ENCODE measurements at regions not wholly inside any gene's neighbourhood (a gene's known extent, or its start where the extent isn't known, plus 50 kb on each side); places are given as distances from the start of the nearest gene placed in this dataset.

- H3K9me3 Mint-ChIP-seq: no peaks in the 10 kb centered on the region
- TF ChIP-seq CTCF (IDR thresholded peaks at IDR 0.05; ENCODE audit: unreplicated experiment in 3 of 3): no peak
- H3K27me3 Mint-ChIP-seq (ENCODE audit: low read depth): no peaks in the 10 kb centered on the region
- H3K27ac Mint-ChIP-seq: no peak overlapping the region
- H3K36me3 Mint-ChIP-seq (ENCODE audit: low read depth): no peaks in the 10 kb centered on the region
- no peaks in the 10 kb centered on the region for H3K4me1 Mint-ChIP-seq
- H3K4me3 Mint-ChIP-seq: no peak overlapping the region
These were observed 253.1 kb upstream of the DYNLRB2 start for GRCh38 chr16:80287674-80288073.

DNA sequence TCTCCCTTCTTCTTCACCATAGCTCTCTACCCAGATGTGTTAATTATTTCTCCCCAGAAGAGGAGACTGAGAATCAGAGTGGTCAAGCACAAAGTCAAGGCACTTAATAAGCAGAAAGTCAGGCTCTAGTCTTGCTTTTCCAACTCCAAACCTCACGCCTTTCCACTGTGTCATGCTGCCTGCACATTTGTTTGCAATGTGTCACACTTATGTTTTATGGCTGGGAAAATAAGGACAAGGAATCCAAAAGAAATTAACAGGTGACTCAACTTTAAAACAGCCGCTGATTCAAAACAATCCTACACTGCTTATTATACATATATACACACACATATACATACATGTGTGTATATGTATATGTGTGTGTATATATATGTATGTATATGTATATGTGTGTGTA lies 255.7 kb upstream of the DYNLRB2 start:
- Mint-ChIP-seq H3K27ac (no peak overlapping the region), H3K9me3 (no peaks in the 10 kb centered on the region), H3K4me1 (peaks cover under 1% of the 10 kb centered on the region), H3K4me3 (no peak overlapping the region), H3K36me3 (ENCODE audit: low read depth) (no peaks in the 10 kb centered on the region), H3K27me3 (ENCODE audit: low read depth) (no peaks in the 10 kb centered on the region)
- TF ChIP-seq CTCF (IDR thresholded peaks at IDR 0.05; ENCODE audit: unreplicated experiment in 3 of 3): no peak

- no peak for TF ChIP-seq CTCF (IDR thresholded peaks at IDR 0.05; ENCODE audit: unreplicated experiment in 3 of 3)
- Mint-ChIP-seq H3K4me1 (peaks cover 14% of the 10 kb centered on the region), H3K9me3 (no peaks in the 10 kb centered on the region), H3K27me3 (ENCODE audit: low read depth) (no peaks in the 10 kb centered on the region), H3K27ac (no peak overlapping the region), H3K4me3 (no peak overlapping the region), H3K36me3 (ENCODE audit: low read depth) (no peaks in the 10 kb centered on the region)
These were observed 257.1 kb upstream of the DYNLRB2 start for GRCh38 chr16:80283466-80284392.

- Mint-ChIP-seq H3K27me3 (ENCODE audit: low read depth) (peaks cover 7% of the 10 kb centered on the region), H3K36me3 (ENCODE audit: low read depth) (no peaks in the 10 kb centered on the region), H3K9me3 (no peaks in the 10 kb centered on the region), H3K4me3 (no peak overlapping the region), H3K27ac (no peak overlapping the region), H3K4me1 (peaks cover 15% of the 10 kb centered on the region)
- no peak for TF ChIP-seq CTCF (IDR thresholded peaks at IDR 0.05; ENCODE audit: unreplicated experiment in 3 of 3)
These were observed 260.2 kb upstream of the DYNLRB2 start for GRCh38 chr16:80280557-80280956.

DNA sequence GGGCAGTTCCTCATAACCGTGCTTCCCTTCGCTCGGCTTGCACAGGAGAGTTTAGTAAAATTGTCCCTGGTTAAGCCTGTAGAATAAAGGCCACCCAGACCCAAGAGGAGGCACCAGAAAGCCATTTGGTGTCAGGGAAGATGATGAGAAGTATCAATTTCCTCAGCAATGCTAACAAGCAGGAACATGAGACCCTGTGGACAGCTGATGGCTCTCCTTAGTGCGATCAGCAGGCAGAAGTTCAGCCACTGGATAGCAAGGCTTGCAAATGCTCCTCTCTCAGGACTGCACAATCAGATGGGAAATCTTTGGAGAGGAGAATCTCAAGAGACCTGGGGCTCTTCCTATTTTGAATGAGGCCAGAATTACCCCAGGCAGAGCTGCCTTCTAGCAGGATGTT lies 261.1 kb upstream of the DYNLRB2 start:
- no peak for TF ChIP-seq CTCF (IDR thresholded peaks at IDR 0.05; ENCODE audit: unreplicated experiment in 3 of 3)
- H3K27ac Mint-ChIP-seq: no peak overlapping the region
- H3K4me3 Mint-ChIP-seq: peak overlapping the region in 1 of 3 experiments; percentile 20
- H3K9me3 Mint-ChIP-seq: no peaks in the 10 kb centered on the region
- peaks cover 7% of the 10 kb centered on the region for H3K27me3 Mint-ChIP-seq (ENCODE audit: low read depth)
- no peaks in the 10 kb centered on the region for H3K36me3 Mint-ChIP-seq (ENCODE audit: low read depth)
- peaks cover 18% of the 10 kb centered on the region for H3K4me1 Mint-ChIP-seq

- peaks cover 7% of the 10 kb centered on the region for H3K27me3 Mint-ChIP-seq (ENCODE audit: low read depth)
- peaks cover 28% of the 10 kb centered on the region for H3K4me1 Mint-ChIP-seq
- no peaks in the 10 kb centered on the region for H3K9me3 Mint-ChIP-seq
- H3K4me3 Mint-ChIP-seq: no peak overlapping the region
- no peak for TF ChIP-seq CTCF (IDR thresholded peaks at IDR 0.05; ENCODE audit: unreplicated experiment in 3 of 3)
- no peak overlapping the region for H3K27ac Mint-ChIP-seq
- H3K36me3 Mint-ChIP-seq (ENCODE audit: low read depth): no peaks in the 10 kb centered on the region
These were observed 263.6 kb upstream of the DYNLRB2 start for GRCh38 chr16:80277182-80277581.

All from nephron (organoid).